HG02938 (cell line): ENCODE measurements at regions not wholly inside any gene's neighbourhood (a gene's known extent, or its start where the extent isn't known, plus 50 kb on each side); places are given as distances from the start of the nearest gene placed in this dataset.
"Not testable (repeated sequence)": the region's sequence is repeated elsewhere in the genome, so short reads cannot be mapped to it uniquely, and the experiment has no call there.

Experiments used
- ATAC-seq: cut with Tn5 transposase; IDR thresholded peaks from one replicate; pipeline ENCODE4 v1.9.1; 2021; ENCODE audit warnings: mild to moderate bottlenecking, moderate library complexity; ENCODE audit not compliant: unreplicated experiment

DNA sequence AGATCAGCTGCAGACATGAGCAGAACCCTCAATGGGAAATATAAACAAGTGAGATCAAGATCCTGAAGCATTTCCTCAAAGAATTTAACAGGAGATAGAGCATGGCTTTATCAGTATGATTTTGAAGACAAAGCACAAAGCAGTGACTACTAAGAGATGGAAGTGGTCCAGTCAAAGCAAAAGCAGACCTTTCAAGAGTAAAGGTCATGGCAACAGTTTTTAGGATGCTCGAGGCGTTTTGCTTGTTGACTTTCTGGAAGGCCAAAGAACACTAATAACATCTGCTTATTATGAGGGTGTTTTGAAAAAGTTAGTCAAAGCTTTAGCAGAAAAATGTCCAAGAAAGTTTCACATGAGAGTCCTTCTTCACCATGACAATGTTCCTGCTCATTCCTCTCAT, 128.5 kb downstream of the KCNE4 start:
- no peak for ATAC-seq

DNA sequence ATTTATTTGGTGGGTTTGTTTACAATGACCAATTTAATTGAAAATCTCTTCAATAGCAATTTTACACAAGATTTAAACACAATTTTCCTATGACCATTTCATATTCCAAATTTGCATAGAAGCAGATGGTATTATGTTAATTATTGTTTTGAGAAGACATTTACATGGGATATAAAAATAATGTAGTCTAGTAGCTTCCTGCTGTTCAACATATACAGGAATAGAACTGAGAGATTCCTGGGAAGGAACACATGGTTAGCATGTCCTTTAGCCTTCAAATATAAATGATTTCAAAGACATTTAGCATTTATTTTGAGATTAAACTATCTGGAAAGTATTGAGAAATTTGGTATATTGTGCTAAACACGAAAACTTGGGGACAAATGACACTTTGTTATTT, 129.6 kb downstream of the KCNE4 start:
- ATAC-seq: no peak

DNA sequence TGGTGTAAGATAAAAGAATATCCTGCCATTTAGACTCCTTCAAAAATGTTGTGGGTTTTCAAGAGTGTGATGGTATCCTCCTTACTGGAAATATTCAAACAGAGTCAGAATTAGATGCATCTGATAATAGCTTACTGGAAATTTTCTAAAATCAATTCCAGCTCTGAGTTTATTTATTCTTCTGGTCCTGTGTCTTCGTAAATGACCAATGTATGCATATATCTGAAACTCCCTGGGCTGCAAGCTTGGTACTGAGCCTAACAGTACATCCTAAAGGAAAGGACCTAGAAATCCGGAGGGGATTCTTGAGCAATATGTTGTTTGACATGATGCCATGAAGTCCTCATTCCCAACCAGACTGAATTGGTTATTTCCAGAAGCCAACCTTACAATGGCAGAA, 130.4 kb downstream of the KCNE4 start:
- no peak for ATAC-seq

DNA sequence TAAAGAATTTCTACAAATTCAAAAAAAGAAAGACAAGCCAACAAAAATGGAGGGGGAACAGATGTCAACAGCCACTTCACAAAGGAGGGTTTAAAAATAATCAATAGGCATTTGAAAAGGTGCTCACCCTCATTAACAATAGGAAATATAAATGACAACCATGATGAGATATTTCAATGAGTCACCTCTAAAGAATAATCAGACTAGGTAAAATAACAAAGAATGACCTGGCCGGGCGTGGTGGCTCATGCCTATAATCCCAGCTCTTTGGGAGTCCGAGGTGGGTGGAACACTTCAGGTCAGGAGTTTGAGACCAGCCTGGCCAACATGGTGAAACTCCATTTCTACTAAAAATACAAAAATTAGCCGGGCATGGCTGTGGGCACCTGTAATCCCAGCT, 133.6 kb downstream of the KCNE4 start:
- ATAC-seq: no peak

DNA sequence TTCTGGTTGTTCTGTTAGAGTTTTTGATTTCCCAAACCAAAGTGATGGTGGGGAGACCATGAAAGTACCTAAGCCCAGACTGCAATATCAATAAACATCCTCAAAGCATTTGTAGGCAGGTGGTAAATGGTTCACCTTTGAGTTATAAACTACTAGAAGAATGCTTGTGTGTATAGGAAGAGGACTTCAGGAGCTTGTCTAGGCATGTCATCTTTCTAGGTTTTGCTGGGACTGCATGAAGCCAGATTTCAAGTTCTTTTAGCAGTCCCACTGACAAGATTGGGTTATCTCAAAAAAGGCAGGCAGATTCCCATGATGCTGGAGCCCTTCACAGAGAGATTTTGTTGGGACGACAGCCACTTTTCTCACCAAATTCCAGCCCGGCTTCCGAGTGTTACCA, 135.3 kb downstream of the KCNE4 start:
- no peak for ATAC-seq

DNA sequence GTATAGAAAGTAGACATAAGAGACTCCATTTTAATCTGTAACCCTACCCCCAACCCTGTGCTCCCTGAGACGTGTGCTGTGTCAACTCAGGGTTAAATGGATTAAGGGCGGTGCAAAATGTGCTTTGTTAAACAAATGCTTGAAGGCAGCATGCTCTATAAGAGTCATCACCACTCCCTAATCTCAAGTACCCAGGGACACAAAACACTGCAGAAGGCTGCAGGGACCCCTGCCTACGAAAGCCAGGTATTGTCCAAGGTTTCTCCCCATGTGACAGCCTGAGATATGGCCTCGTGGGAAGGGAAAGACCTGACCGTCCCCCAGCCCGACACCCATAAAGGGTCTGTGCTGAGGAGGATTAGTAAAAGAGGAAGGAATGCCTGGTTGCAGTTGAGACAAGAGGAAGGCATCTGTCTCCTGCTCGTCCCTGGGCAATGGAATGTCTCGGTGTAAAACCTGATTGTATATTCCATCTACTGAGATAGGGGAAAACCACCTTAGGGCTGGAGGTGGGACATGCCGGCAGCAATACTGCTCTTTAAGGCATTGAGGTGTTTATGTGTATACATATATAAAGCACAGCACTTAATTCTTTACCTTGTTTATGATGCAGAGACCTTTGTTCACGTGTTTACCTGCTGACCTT, 138.7 kb downstream of the KCNE4 start:
- not testable (repeated sequence) for ATAC-seq

DNA sequence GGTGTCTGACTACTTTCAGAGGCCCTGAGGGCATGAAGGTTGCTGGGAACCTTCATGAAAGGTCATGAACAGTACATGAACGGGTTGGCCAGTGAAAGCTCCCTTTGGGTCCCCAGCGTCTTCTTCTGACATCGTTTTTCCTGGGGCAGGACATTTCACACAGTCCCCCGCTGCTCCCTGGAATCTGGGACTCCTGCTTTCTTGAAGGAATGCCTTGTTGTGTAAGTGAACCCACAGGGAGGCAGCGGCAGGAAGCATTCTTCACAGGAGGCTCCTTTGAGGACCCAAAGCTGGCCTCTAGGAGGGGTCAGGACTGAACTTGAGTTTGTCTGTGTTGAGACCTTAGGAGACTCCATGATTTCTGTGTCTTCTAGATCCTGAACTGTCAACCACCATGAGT, 144.3 kb downstream of the KCNE4 start:
- no peak for ATAC-seq

DNA sequence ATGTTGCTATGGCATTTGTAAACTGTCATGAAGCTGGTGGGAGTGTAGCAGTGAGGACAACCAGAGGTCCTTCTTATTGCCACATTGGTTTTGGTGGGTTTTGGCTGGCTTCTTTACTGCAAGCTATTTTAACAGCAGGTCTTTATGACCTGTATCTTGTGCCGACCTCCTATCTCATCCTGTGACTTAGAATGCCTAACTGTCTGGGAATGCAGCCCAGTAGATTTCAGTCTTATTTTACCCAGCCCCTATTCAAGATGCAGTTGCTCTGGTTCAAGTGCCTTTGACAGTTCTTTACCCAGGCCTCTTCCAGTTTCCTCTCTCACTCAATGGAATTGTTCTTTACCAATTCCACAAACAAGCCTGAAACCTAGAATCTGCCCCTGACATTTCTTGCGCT, 145.1 kb downstream of the KCNE4 start:
- ATAC-seq: no peak

DNA sequence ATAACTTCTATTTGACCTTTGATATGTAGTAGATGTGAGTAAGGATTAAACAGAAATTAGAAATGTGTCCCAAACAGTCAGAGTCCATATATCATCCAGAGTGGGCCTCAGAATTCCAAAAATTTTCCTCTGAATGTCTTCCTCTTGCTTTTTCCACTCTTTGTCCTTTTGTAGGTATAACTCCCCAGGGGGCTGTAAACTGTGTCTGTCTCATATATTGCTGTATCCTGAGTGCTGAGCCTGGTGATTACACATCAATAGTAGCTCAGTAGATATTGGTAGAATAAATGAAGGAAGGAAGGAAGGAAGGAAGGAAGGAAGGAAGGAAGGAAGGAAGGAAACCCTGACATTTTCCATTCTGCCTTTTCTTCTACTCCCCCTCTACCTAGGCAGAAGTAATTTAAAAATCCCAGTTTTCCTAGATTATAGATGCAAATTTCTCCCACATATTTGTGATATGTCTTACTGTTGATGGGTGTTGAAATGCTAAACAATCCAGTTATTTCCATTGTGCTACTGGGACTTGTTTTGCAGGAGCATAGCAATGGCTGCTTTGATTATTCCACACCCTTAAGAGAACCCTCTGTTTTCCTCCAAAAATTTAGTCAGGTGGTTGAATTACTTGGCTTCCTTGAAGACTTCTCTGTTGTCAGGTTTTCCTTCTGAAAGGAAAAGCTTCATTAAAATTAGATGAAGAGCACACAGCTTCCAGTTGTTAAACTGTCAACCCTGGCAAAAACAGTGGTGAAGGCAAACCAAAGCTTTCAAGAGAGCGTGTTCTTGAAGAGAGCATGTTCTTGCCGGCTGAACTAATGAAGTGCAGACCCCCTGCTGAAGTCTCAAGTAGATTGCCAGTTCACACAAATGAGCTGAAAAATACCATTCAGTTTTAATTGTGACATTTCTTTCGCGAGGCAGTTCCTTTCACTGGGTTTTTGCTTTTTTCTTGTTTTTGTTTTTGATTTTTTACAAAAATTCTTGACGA, 147.8 kb downstream of the KCNE4 start:
- no peak for ATAC-seq

DNA sequence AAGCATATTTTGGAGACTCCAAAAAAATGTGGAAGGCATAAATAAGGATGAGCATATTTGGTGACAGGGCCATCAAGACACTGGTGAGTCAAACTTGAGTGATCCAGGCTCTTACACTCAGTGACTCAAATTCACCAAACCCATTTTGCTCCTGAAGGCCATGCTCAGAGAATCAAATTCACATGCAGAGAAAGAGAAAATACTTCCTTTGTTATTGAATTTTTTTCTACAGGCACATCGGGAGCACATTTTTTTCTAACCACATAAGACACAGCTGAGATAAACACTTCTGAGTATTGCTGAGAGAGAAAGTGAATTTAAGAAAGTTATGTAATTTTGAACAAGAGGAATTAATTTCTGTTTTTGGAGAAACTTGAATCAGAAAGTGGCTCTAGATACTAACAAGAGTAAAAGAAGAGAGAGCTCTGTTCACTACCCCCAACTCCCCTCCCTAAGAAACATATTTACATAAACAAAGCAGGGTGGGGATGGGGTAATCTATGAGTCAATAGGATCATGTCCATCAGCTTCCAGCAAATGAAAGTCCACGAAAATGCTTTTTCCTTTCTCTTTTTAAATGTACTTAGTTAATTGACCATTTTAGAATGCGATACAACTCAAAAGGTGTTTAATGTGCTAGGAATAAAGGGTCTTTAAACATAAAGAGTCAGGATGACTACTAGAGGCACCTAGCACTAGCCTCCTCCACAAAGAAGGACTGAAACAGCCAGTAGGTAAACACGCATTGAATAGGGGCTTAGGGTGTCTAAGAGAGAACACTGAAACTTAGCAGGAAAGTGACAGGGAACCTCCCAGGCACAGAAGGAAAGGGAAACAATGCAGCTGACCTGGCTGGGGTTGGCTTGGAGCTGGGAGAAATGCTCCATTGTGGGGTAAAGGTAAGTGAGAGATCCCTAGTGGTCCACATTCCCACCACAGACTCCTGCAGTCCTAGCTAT, 152.3 kb downstream of the KCNE4 start:
- ATAC-seq: no peak

DNA sequence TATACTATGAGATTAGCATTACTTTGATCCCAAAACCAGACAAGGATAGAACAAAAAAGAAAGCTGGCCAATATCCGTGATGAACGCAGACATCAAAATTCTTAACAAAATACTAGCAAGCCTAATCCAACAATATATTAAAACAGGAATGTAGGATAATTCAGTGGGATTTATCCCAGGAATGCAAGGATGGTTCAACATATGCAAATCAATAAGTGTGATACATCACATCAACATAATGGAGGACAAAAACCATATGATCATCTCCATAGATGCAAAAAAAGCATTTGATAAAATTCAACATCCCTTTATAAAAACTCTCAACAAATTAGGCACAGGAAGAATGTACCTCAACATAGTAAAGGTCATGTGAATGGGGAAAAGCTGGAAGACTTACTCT, 158.5 kb downstream of the KCNE4 start:
- no peak for ATAC-seq

DNA sequence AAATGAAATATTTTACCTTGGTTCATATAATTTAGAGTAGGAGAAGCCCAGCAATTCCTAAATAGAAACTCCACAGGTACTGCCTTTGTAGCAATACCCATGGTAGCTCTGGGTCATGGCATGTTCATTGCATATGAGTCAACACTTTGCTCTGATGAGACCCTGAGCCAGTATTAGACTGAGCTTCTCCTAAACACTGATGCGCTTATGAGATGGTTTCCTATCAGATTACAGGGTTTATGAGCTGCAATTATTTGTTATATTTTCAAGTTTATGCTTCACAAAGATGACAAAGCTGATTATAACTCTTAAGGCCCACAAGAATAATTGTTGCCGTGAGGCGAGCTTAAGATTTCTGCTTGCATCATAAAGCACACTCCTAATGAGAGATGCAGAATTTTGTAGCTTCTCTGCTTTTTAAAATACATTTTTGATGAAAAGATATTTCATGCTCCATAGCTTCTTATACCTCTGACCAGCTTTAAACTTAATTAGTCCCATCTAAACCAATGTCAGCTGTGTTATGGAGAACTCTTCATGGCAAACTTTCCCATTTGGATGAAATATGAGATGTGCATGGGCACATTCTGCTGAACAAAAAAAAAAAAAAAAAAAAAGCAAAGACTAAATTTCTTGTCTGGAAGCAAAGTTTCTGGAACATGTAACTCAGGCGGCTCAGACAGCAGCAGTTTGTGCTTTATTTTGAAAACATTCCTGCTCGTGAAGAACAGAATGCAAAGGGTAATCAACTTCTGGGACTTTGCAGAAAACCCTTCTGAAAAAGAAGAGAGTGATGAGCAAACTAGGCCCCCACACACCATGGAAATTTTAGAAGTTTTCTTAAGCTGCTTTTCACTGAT, 162.6 kb downstream of the KCNE4 start:
- ATAC-seq: no peak

DNA sequence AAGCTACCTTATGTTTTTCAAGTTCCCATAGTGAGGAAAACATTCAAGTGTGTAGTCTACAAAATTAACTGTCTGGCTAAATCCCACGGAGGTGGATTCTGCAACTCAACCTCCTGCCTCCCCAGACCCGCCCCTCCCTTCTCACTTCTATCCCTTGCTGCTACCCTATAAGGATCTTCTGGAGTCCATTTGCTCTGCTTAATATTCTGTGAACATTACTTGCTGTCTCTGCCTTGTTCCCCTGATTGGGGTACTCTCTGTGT, 163.2 kb downstream of the KCNE4 start:
- no peak for ATAC-seq

DNA sequence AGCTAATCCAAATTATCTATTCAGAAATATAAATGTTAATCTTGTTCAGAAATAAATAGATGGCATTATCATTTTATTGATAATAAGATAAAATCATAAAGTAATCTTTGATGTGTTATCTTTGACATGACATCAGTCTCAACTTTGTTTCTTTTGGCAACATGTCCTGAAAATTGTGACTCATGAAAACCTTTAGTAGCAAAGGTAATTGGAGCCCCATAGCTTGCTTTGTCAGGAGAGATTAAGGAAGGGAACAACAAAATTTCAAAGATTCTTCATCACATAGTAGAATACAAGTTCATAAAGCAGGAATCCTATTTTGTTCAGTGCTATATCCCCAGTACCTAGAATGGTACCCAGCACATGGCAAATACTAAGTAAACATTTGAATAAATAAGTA, 165.4 kb downstream of the KCNE4 start:
- no peak for ATAC-seq

DNA sequence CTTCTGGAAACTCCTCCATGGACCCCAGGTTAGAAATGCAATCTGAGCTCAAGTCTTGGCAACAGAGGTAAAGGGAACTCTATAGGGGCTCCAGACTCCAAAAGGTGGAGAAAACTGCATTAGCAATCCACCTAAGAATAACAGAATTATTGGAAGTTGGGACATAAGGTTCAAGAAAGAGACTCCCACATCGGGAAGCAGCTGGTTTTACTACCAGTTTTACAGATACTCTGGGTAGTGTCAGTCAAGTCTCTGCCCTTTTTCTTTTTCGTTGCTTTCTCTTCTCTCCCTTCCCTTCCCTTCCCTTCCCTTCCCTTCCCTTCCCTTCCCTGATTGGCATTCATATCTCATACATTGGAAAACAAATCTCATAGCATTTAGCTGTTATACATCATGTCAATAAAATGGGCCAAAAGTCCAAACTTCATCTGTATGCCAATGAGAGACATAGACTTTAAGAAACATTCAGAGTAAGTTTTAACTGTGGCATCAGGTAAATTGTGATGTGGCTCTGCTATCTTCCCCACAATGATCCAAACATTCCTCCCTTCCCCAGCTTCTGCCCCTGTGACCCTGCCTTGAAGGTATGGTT, 166.7 kb downstream of the KCNE4 start:
- ATAC-seq: no peak

DNA sequence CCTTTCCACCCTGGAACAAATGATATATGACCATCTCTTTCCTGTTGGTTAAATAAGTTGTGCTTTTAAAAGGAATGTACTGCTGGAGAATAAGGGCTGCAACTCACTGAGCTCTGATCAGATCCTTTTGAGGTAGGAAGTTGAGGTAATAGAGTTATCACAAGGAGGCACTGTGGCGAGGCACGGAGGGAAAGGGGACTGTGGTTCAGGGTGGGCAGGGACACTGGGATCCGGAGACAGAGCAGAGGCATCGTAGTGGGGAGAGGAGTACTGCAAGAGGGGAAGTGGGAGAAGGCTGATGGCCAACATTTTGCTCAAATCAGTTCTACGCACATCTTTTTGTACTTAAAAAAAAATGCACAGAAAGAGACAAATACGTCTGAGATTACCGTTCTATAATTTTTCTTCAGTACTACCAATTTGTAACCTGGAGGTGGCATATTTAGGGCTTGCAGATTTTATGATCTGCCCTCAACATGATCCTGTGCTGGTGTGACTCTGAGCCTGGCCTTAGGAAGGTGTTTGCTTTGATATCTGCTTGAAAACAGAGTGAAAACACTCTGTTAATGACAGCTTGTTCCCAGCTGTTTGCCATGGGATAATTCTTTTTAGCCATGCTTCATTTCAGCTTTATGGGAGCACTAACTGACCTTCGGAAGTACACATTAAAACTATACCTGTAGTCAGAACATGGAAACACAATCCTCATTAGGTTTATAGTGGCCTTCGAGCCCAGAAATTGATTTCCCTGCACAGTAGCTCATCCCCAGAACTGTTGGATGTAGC, 168.1 kb downstream of the KCNE4 start:
- ATAC-seq: no peak

DNA sequence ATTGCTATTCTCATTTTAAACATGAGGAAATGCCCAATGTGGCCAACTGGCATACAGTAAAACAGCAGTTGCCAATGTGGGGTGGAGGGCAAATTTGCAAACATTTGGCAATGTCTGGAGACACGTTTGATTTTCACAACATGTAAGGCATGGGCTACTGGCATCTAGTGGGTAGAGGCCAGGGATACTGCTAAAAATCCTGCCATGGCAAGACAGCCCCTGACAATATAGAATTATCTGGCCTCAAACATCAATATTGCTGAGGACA, 168.6 kb downstream of the KCNE4 start:
- ATAC-seq: no peak

DNA sequence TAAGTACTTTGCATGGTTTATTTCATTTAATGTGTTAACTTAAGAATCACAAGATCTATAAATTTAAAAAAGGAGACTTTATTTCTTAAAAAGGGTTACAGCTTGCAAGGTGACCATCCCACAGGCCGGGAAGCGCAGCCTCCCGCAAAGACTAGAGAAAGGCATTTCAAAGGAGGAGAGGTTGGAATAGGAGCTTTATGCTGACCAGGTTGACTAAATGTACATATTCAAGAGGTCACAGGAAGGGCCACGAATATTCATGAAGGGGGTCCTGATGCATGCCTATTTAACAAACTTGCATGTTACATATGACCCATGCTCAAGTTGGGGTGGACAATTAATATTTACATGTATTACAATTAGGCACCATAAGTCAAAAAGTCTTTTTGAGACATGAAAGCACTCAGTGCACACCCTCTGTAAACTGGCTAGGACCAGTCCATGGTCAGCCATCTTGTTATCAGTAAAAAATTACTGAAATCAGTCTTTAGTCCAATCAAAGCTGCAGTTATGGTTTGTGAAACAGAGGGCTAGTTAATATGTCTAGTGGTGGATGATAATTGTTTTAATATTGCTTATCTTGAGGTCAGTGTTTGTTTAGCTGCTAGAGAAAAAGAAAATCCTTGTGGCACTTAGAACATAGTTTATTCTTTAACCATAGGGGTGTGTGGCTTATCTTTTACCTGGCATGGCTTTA, 169.3 kb downstream of the KCNE4 start:
- no peak for ATAC-seq

DNA sequence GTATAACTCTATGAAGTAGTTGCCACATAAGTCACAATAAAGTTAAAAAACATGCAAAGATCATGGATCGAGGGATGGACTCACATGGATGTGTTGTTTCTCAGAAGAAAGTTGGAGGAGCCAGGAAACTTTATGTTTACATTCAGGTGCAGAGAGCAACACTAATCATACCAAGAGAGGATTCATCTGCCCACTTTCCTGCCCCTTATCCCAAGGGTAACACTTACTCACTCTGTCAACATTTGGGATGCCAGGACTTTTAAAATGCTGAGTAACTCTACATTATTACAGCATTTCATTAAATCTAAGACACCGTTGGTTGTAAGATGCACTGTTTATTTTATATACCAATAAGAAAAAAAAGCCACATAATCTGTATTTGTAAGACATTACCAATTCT, 170.4 kb downstream of the KCNE4 start:
- ATAC-seq: no peak
